ENCODE measurements at regions not wholly inside any gene's neighbourhood (a gene's known extent, or its start where the extent isn't known, plus 50 kb on each side); places are given as distances from the start of the nearest gene placed in this dataset.

- no peak overlapping the region for H2BK20ac ChIP-seq (ENCODE audit: low read depth, low read length, poor library complexity, severe bottlenecking)
- Mint-ChIP-seq H3K4me3 (no peak overlapping the region), H3K4me1 (peaks cover 13 to 24% of the 10 kb centered on the region in 2 experiments), H3K36me3 (ENCODE audit: insufficient read depth in 1 of 3, low read depth in 3 of 3) (peaks cover 0 to 1% (median 0%) of the 10 kb centered on the region in 3 experiments; a peak in 1 of 7 replicates), H3K27ac (peak overlapping the region in 2 of 3 experiments; percentile 38 to 82; a peak in 3 of 7 replicates), H3K27me3 (ENCODE audit: low read depth) (no peaks in the 10 kb centered on the region; the same call in 1 of the 2 replicates), H3K9me3 (no peaks in the 10 kb centered on the region; a peak in 1 of 5 replicates)
- H3K27ac ChIP-seq (ENCODE audit: insufficient read length, low read depth, low read length): no peak overlapping the region
- H3K9ac ChIP-seq (ENCODE audit: extremely low read depth, insufficient read length, low read length): no peak overlapping the region
- H4K5ac ChIP-seq (ENCODE audit: insufficient read length, low read depth, low read length): no peak overlapping the region
- no peak overlapping the region for H3K23ac ChIP-seq (ENCODE audit: insufficient read length, low read depth, low read length)
- no peak overlapping the region for H2BK12ac ChIP-seq (ENCODE audit: insufficient read length, low read depth, low read length)
- peak overlapping the region; percentile 49; the same call in 1 of the 2 replicates for H3K14ac ChIP-seq (ENCODE audit: insufficient read depth, low read length)
- H3K4ac ChIP-seq (ENCODE audit: low read depth, low read length): no peak overlapping the region
- H3K4me2 ChIP-seq (ENCODE audit: insufficient read depth, insufficient read length, low read length): no peak overlapping the region
- H3K56ac ChIP-seq (ENCODE audit: insufficient read length, low read depth, low read length): no peak overlapping the region
- H4K91ac ChIP-seq (ENCODE audit: insufficient read length, low read depth, low read length): no peak overlapping the region
- DNase-seq: no peak
- H3K18ac ChIP-seq (ENCODE audit: insufficient read length, low read depth, low read length): no peak overlapping the region
- H3K9me3 ChIP-seq (ENCODE audit: control insufficient read depth, low read depth, low read length): no peaks in the 10 kb centered on the region
- no peak for TF ChIP-seq CTCF (conservative IDR thresholded peaks at IDR 0.05)
- H2BK15ac ChIP-seq (ENCODE audit: low read depth, low read length): no peak overlapping the region
- H4K20me1 ChIP-seq (ENCODE audit: control insufficient read depth, insufficient read depth, insufficient read length): no peaks in the 10 kb centered on the region
- H3K79me1 ChIP-seq (ENCODE audit: insufficient read depth, low read depth, low read length, poor library complexity, severe bottlenecking): no peaks in the 10 kb centered on the region
- H2AK5ac ChIP-seq (ENCODE audit: insufficient read length, low read length): no peak overlapping the region
- no peak overlapping the region for H3T11ph ChIP-seq (ENCODE audit: low read length)
- no peaks in the 10 kb centered on the region for H3K23me2 ChIP-seq (ENCODE audit: insufficient read length, low read depth, low read length, poor library complexity, severe bottlenecking)
- no peak overlapping the region for H2AFZ ChIP-seq (ENCODE audit: low read length)
- H2BK5ac ChIP-seq (ENCODE audit: insufficient read length, low read length): no peak overlapping the region
- H2BK120ac ChIP-seq (ENCODE audit: low read depth, low read length, poor library complexity, severe bottlenecking): no peak overlapping the region
- H3K27me3 ChIP-seq (ENCODE audit: insufficient read depth, low read length): no peaks in the 10 kb centered on the region
- H3K79me2 ChIP-seq (ENCODE audit: insufficient read depth, low read length): no peaks in the 10 kb centered on the region
- no peak overlapping the region for H4K8ac ChIP-seq (replicated peaks; ENCODE audit: insufficient read length, low read depth, low read length)
- WGBS (ENCODE audit: extremely low coverage, insufficient read length, low lambda C conversion rate): no CpG with 5 or more reads among the region's 4 CpGs
- H3K4me1 ChIP-seq (ENCODE audit: insufficient read depth, low read length): no peaks in the 10 kb centered on the region
Observed at GRCh38 chr2:11093467-11093866, 61.8 kb upstream of the SLC66A3 start.
